GM19238 (cell line): ENCODE measurements at regions not wholly inside any gene's neighbourhood (a gene's known extent, or its start where the extent isn't known, plus 50 kb on each side); places are given as distances from the start of the nearest gene placed in this dataset.
"Not testable (repeated sequence)": the region's sequence is repeated elsewhere in the genome, so short reads cannot be mapped to it uniquely, and the experiment has no call there.

Experiments used
- DNase-seq: peaks from one replicate; pipeline ENCODE4 v3.0.0; 2011; ENCODE audit warnings: low spot score; ENCODE audit not compliant: insufficient read length

- DNase-seq = no peak
Observed at GRCh38 chr10:29730458-29730857, 95.7 kb upstream of the SVIL start.

DNA sequence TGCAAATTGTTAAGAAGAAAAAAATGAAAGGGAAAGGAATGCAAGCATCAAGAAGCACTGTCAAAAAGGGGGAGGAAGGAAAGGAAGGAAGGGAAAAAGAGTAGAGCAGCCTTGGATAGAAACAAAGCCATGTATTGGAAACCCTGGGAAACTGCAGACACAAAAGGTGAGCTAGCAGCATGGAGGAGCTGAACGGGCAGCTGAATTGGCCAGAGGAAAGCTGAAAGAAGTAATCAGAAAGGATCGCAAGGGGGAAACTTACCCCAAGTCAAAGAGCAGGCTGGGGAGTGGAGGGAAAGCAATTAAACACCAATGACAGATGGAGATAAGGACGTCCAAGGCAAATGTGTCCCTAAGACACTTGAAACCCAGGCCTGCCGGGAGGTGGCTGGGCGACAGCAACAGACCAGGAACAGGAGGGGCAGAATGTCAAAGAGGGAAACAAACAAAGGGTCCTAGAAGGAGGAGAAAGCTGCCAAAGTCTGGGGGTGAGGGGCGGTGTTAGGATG is 93.8 kb upstream of the SVIL start:
- DNase-seq = no peak

GRCh38 chr10:29725927-29726326 is 91.2 kb upstream of the SVIL start:
- not testable (repeated sequence) for DNase-seq

- DNase-seq = no peak
Observed at GRCh38 chr10:29725133-29725720, 90.5 kb upstream of the SVIL start.

GRCh38 chr10:29723726-29724125 is 89.0 kb upstream of the SVIL start:
- no peak for DNase-seq

DNA sequence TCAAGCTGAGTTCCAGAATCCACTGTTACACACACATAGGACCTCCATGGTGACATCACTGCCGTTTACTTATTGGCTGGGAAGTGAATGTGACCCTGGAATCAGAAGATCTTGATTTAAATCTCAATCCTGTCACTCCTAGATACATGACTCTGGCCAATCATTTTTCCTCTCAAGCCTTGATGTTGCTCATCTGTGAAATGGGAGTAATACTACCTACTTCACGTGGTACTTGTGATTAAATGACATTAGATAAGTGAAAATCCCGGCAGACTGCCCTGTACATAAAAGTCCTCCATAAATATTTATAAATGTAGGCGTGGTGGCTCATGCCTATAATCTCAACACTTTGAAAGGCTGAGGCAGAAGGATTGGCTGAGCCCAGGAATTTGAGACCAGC is 88.0 kb upstream of the SVIL start:
- DNase-seq = no peak

GRCh38 chr10:29720149-29720548 is 85.4 kb upstream of the SVIL start:
- DNase-seq = no peak

- no peak for DNase-seq
Observed at GRCh38 chr10:29719281-29719675, 84.5 kb upstream of the SVIL start.

DNA sequence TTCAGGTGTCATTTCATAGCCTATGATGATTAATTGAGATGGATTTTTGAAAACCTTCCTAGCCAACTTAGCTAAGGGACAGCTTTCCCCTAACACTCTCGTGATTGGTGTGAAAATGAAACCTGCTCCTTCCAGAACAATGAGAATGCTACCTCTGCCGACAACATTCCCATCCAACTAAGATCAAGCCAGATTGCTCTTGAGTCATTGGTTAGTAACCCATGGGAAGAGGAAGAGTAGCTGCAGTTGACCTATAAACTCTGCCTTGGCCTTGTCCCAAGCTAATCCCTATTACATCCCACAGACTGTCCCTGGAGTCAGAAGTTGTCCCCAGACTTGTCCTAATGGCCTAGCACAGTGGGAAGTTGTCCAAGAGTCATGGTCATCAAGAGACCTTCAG is 80.5 kb upstream of the SVIL start:
- DNase-seq = no peak

GRCh38 chr10:29714096-29714874 is 79.5 kb upstream of the SVIL start:
- no peak for DNase-seq

- no peak for DNase-seq
Observed at GRCh38 chr10:29713450-29713849, 78.7 kb upstream of the SVIL start.

- DNase-seq = no peak
Observed at GRCh38 chr10:29712108-29712507, 77.3 kb upstream of the SVIL start.

GRCh38 chr10:29710128-29710527 is 75.4 kb upstream of the SVIL start:
- no peak for DNase-seq

DNA sequence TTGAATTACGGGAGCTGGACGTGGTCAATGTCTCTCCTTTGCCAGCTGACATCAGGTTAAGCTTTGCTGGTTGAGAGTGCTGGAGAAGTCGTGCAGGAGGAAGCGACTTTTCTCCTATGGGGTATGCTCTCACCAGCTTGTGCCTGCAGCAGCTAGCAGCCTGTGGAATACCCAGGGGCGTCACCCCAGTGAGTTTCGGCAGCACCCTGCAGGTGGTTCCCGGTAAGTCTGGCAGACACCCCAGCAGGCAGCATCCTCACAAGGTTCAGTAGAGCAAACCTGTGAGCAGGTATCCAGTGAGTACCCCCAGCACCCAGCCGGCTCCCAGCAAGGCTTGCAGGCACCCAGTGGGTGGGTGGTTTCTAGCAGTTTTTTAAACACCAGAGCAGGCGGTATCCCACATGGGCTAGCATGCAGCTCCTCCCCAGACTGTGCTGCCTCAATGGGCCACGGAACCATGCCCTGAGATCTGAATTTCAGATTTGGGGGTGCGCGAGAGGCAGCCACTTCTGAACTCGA is 74.8 kb upstream of the SVIL start:
- no peak for DNase-seq

DNA sequence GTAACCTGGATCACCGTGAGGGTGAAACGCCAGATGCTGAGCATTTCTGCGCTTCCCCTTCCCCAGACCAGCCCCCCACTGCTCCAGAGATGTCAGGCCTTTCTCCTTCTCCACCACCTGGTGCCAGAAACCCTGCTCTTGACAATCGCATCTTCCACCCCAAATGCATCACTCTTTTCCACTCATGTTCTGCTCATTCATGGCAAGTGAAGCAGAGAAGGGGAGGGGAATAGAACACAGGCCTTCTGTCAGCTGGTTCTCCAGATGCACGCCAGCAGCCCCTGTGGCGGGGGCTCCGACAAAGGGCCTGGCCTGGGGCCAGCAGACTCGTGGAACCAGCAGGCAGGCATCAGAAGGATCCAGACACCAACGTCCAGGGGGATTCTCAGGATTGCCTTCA is 68.5 kb upstream of the SVIL start:
- DNase-seq = no peak

GRCh38 chr10:29702273-29703164 is 67.7 kb upstream of the SVIL start:
- DNase-seq = no peak

DNA sequence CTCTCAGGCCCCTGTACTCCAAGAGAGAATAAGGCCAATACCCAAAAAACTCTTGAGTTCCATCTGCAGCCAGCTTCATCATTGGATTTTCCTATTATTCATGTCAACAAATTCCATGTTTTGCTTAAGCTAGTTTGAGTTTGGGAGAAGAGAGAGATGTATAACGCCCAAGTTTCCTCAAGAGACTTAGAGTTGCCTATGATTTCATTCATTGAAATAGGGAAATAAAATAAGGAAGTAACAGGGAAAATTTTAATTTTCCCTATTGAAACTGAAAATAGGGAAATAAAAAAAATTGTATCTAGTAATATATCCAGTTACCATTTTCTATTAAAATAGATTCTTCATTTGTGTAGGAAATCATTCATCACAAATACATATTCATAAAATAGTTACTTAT is 66.5 kb upstream of the SVIL start:
- no peak for DNase-seq

DNA sequence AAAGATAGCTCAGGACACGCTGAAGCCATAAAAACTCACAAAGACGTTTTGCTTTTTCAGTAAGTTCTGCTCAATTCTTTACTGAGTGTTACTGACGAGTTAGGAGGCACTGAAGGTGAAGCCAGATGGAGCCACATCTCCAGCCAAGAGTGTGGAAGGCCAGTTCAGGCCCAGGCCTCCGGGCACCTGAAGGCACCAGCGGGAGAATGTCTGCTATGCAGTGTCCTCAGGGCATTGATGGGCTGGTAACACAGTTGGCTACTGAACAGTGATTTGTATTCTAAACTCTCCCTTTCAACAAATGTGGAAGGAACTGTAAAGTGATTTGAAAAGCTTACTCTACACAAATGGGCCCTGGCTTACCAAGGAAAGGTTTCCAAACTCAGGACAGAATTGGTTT is 64.8 kb upstream of the SVIL start:
- no peak for DNase-seq

GRCh38 chr10:29698773-29699490 is 64.2 kb upstream of the SVIL start:
- no peak for DNase-seq

GRCh38 chr10:29696581-29696980 is 61.8 kb upstream of the SVIL start:
- DNase-seq = not testable (repeated sequence)

GRCh38 chr10:29694121-29694520 is 59.4 kb upstream of the SVIL start:
- no peak for DNase-seq
